Astrocyte (in vitro differentiated cells and primary cell): ENCODE measurements at regions not wholly inside any gene's neighbourhood (a gene's known extent, or its start where the extent isn't known, plus 50 kb on each side); places are given as distances from the start of the nearest gene placed in this dataset.
"Not testable (repeated sequence)": the region's sequence is repeated elsewhere in the genome, so short reads cannot be mapped to it uniquely, and the experiment has no call there.

ENCODE experiments used
- DNase-seq: peaks from one replicate; pipeline ENCODE4 v3.0.0-alpha.2; 2010; ENCODE audit warnings: low read depth
- FAIRE-seq: peaks from 2 replicates; lab custom pipeline; 2011; peaks lifted over from hg19 to GRCh38; lab: Jason Lieb, UNC
- H2AFZ ChIP-seq: 2 replicates; pipeline ENCODE4 v1.6.0; 2012; ENCODE audit warnings: low read depth, low read length, inconsistent platforms
- H3K27ac ChIP-seq: 2 replicates; pipeline ENCODE4 v1.5.1; 2011; ENCODE audit warnings: low read depth, low read length, inconsistent platforms
- H3K27me3 ChIP-seq: 2 replicates; pipeline ENCODE4 v1.6.0; 2011; ENCODE audit warnings: low read length, inconsistent platforms; ENCODE audit not compliant: insufficient read depth
- H3K36me3 ChIP-seq: 2 replicates; pipeline ENCODE4 v1.5.1; 2011; ENCODE audit warnings: low read length, inconsistent platforms; ENCODE audit not compliant: insufficient read depth
- H3K4me1 ChIP-seq: 2 replicates; pipeline ENCODE4 v1.5.1; 2011; ENCODE audit warnings: low read length, inconsistent platforms; ENCODE audit not compliant: insufficient read depth
- H3K4me2 ChIP-seq: 2 replicates; pipeline ENCODE4 v1.6.0; 2012; ENCODE audit warnings: low read length, inconsistent platforms
- H3K4me3 ChIP-seq: 2 replicates; pipeline ENCODE4 v1.5.1; 2011; ENCODE audit warnings: low read depth, mild to moderate bottlenecking, low read length, inconsistent platforms; ENCODE audit not compliant: insufficient read depth
- H3K79me2 ChIP-seq: 2 replicates; pipeline ENCODE4 v1.6.0; 2012; ENCODE audit warnings: mild to moderate bottlenecking, low read length, inconsistent platforms; ENCODE audit not compliant: insufficient read depth
- H3K9ac ChIP-seq: 2 replicates; pipeline ENCODE4 v1.6.0; 2012; ENCODE audit warnings: mild to moderate bottlenecking, low read length, inconsistent platforms
- H3K9me3 ChIP-seq: 2 replicates; pipeline ENCODE4 v1.5.1; 2012; ENCODE audit warnings: low read depth, mild to moderate bottlenecking, low read length, inconsistent platforms; ENCODE audit not compliant: insufficient read depth
- H4K20me1 ChIP-seq: 2 replicates; pipeline ENCODE4 v1.6.0; 2012; ENCODE audit warnings: low read length, inconsistent platforms; ENCODE audit not compliant: insufficient read depth
- H3K27ac Mint-ChIP-seq: one replicate; pipeline ENCODE4 v1.8.0; 2021; ENCODE audit warnings: mild to moderate bottlenecking, mixed read lengths; ENCODE audit not compliant: unreplicated experiment
- H3K27me3 Mint-ChIP-seq: one replicate; pipeline ENCODE4 v1.8.0; 2021; ENCODE audit warnings: low read depth, mixed read lengths; ENCODE audit not compliant: unreplicated experiment
- H3K36me3 Mint-ChIP-seq: one replicate; pipeline ENCODE4 v1.8.0; 2021; ENCODE audit warnings: low read depth, mixed read lengths; ENCODE audit not compliant: unreplicated experiment
- H3K4me1 Mint-ChIP-seq: one replicate; pipeline ENCODE4 v1.8.0; 2021; ENCODE audit warnings: low read depth, mixed read lengths; ENCODE audit not compliant: unreplicated experiment
- H3K4me3 Mint-ChIP-seq: one replicate; pipeline ENCODE4 v1.8.0; 2021; ENCODE audit warnings: mild to moderate bottlenecking, moderate library complexity, mixed read lengths; ENCODE audit not compliant: unreplicated experiment
- H3K9me3 Mint-ChIP-seq: one replicate; pipeline ENCODE4 v1.8.0; 2021; ENCODE audit warnings: mild to moderate bottlenecking, mixed read lengths; ENCODE audit not compliant: unreplicated experiment
- CTCF ChIP-seq: IDR thresholded peaks from 2 replicates; pipeline ENCODE4 v1.5.1; 2011; ENCODE audit warnings: low read depth, mild to moderate bottlenecking, inconsistent platforms, low read length, moderate library complexity; ENCODE audit not compliant: insufficient read depth
- EZH2 ChIP-seq: IDR thresholded peaks from 2 replicates; pipeline ENCODE4 v1.6.1; 2012; ENCODE audit warnings: mild to moderate bottlenecking, low read length, inconsistent platforms; ENCODE audit not compliant: insufficient read depth

DNA sequence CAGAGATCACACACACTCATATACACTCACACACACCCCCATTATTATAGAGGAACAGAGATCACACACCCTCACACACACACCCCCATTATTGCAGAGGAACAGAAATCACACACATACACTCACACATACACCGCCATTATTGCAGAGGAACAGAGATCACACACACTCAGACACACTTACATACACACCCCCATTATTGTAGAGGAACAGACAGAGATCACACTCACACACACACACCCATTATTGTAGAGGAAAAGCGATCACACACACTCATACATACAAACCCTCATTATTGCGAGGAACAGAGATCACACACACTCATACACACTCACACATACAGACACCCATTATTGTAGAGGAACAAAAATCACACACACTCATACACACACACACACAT, 239.0 kb downstream of the BUB3 start:
- no peak overlapping the region for H3K4me3 ChIP-seq
- Mint-ChIP-seq H3K9me3 (peaks cover 11% of the 10 kb centered on the region), H3K4me1 (no peaks in the 10 kb centered on the region), H3K4me3 (no peak overlapping the region), H3K27ac (no peak overlapping the region), H3K27me3 (peaks cover 5% of the 10 kb centered on the region), H3K36me3 (no peaks in the 10 kb centered on the region)
- no peaks in the 10 kb centered on the region for H3K79me2 ChIP-seq
- no peaks in the 10 kb centered on the region for H3K27me3 ChIP-seq
- no peak overlapping the region for H3K4me2 ChIP-seq
- no peak overlapping the region for H3K9ac ChIP-seq
- FAIRE-seq (no peak), DNase-seq (no peak)
- TF ChIP-seq CTCF = no peak
- TF ChIP-seq EZH2 = no peak
- no peak overlapping the region for H2AFZ ChIP-seq
- H3K36me3 ChIP-seq = no peaks in the 10 kb centered on the region
- no peak overlapping the region for H3K27ac ChIP-seq
- H4K20me1 ChIP-seq = no peaks in the 10 kb centered on the region
- no peaks in the 10 kb centered on the region for H3K9me3 ChIP-seq
- H3K4me1 ChIP-seq = no peaks in the 10 kb centered on the region

- H3K79me2 ChIP-seq = no peaks in the 10 kb centered on the region
- H4K20me1 ChIP-seq = no peaks in the 10 kb centered on the region
- H3K4me1 ChIP-seq = no peaks in the 10 kb centered on the region
- no peak overlapping the region for H3K27ac ChIP-seq
- no peaks in the 10 kb centered on the region for H3K27me3 ChIP-seq
- peaks cover 5% of the 10 kb centered on the region for H3K27me3 Mint-ChIP-seq
- no peak overlapping the region for H3K4me3 Mint-ChIP-seq
- H3K4me1 Mint-ChIP-seq = no peaks in the 10 kb centered on the region
- DNase-seq = no peak
- H3K36me3 Mint-ChIP-seq = no peaks in the 10 kb centered on the region
- H3K9me3 ChIP-seq = no peaks in the 10 kb centered on the region
- H3K36me3 ChIP-seq = no peaks in the 10 kb centered on the region
- no peak overlapping the region for H2AFZ ChIP-seq
- no peak for TF ChIP-seq EZH2
- no peak overlapping the region for H3K27ac Mint-ChIP-seq
- no peak overlapping the region for H3K4me2 ChIP-seq
- no peak for FAIRE-seq
- no peak overlapping the region for H3K4me3 ChIP-seq
- H3K9ac ChIP-seq = no peak overlapping the region
- peaks cover 10% of the 10 kb centered on the region for H3K9me3 Mint-ChIP-seq
Measured at GRCh38 chr10:123394382-123394781, 240.2 kb downstream of the BUB3 start.

- not testable (repeated sequence) for H3K36me3 ChIP-seq, H3K9me3 ChIP-seq
- H3K9me3 Mint-ChIP-seq = peaks cover 15% of the 10 kb centered on the region
Measured at GRCh38 chr10:123395234-123395633, 241.0 kb downstream of the BUB3 start.

DNA sequence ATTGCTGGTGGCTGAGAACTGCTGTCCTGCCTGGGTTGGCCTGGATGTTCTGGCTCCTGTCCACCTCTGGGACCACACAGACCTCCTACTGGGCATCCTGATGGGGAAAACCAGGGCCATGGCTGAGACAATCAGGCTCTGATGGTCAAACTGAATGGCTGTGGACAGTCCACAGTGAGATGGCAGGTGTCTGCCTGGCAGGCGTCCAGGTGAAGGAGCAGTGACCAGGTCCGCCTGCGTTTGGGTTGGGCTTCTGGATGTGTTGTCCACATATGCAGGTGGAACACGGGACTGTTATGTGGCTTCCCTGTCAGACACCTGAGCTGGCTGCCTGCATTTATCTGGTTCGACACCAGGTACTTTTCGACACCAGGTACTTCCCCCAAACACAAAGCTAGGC, 241.7 kb downstream of the BUB3 start:
- Histone ChIP-seq H2AFZ (no peak overlapping the region), H3K4me1 (no peaks in the 10 kb centered on the region), H3K9me3 (no peaks in the 10 kb centered on the region), H3K4me2 (no peak overlapping the region), H3K27me3 (no peaks in the 10 kb centered on the region), H4K20me1 (no peaks in the 10 kb centered on the region), H3K79me2 (no peaks in the 10 kb centered on the region), H3K9ac (no peak overlapping the region), H3K27ac (no peak overlapping the region), H3K36me3 (no peaks in the 10 kb centered on the region), H3K4me3 (no peak overlapping the region)
- H3K36me3 Mint-ChIP-seq = peaks cover 3% of the 10 kb centered on the region
- FAIRE-seq (no peak), DNase-seq (no peak)
- H3K4me3 Mint-ChIP-seq = no peak overlapping the region
- no peak for TF ChIP-seq EZH2
- TF ChIP-seq CTCF = no peak
- H3K9me3 Mint-ChIP-seq = peaks cover 18% of the 10 kb centered on the region
- H3K27me3 Mint-ChIP-seq = peaks cover 9% of the 10 kb centered on the region
- no peaks in the 10 kb centered on the region for H3K4me1 Mint-ChIP-seq
- no peak overlapping the region for H3K27ac Mint-ChIP-seq

More at GRCh38 chr10:123395234-123395633, 241.0 kb downstream of the BUB3 start:
- H3K9ac ChIP-seq, H3K4me3 Mint-ChIP-seq, H3K27me3 ChIP-seq, FAIRE-seq, H3K27me3 Mint-ChIP-seq, H2AFZ ChIP-seq, H3K4me1 Mint-ChIP-seq, H4K20me1 ChIP-seq, DNase-seq, H3K79me2 ChIP-seq, H3K36me3 Mint-ChIP-seq, H3K27ac Mint-ChIP-seq, H3K4me1 ChIP-seq, H3K27ac ChIP-seq, H3K4me3 ChIP-seq, H3K4me2 ChIP-seq: not testable (repeated sequence)
